ENCODE measurements at regions not wholly inside any gene's neighbourhood (a gene's known extent, or its start where the extent isn't known, plus 50 kb on each side); places are given as distances from the start of the nearest gene placed in this dataset.

DNA sequence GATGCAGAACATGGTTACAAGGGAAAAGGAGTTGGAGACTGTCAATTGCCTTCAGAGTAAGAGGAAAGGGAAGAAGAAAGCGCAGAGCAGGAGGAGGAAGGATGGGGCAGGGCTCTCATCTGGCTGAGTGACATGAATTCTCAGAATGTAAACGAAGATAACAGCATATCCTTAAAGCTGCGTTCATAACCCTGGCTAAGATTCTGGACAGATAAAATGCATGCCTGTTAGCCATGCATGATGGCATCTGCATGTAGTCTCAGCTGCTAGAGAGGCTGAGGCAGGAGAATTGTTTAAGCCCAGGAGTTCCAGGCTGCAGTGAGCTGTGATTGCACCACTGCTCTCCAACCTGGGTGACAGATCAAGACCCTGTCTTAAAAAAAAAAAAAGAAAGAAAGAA, 493.5 kb upstream of the PRKX start:
- no peak for FAIRE-seq

DNA sequence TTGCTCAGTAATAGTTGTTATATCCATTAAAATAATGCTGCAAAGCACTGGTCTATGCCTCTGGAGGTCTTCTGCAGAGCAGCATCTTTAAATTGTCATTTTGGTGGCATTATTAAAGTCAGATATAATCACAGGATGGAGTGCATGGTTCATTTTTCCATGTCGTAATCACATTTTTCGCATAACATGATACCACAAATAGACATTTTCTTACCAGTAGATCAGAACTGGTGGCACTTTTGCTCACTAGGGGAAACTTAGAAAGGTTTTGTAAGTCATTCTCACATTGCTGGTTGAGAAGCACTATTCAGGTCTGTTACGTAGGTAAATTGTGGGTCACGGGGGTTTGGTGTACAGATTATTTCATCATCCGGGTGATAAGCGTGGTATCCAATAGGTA, 484.5 kb upstream of the PRKX start:
- FAIRE-seq: no peak

DNA sequence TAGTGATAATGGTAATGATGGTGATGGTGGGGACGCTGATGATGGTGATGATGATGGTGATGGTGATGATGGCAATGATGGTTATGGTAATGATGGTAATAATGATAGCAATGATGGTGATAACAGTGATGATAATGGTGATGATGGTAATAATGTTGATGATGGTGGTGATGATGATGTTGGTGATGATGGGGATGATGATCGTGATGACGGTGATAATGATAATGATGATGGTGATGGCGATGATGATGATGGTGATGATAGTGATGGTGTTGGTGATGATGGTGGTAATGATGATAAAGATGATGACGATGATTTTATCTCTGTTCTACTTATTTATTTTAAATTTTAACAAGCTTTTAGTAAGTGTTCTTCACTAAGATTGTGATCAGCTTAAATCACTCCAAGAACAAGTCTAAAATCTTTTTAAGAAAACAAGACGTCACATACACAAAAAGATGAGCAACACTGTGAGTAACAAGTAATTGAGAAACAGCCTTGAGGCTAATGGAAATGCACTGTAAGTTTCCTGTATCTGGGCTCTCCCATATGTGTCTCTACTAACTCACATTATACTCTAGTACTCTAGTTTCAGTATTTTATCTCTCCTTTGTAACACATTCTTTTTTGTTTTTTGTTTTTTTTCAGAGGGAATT, 480.2 kb upstream of the PRKX start:
- no peak for FAIRE-seq

DNA sequence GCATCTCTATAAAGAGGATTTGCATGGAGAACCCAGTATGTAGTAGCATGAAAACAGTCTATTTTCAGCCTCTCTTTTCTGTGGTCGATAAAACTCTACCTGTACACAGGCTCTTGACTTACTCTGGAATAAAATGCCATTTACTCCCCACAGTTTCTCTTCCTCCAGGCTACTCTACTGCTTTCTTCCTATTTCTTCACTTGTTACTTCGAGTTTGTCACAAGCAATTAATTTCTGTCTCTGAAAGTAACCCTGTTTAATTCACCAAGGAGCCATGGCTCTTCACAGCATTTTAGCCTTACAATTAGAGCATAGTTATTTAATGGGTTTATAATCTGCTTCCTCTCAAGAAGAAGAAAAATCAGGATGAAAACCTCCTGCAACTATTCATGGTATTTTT, 472.9 kb upstream of the PRKX start:
- FAIRE-seq: no peak

DNA sequence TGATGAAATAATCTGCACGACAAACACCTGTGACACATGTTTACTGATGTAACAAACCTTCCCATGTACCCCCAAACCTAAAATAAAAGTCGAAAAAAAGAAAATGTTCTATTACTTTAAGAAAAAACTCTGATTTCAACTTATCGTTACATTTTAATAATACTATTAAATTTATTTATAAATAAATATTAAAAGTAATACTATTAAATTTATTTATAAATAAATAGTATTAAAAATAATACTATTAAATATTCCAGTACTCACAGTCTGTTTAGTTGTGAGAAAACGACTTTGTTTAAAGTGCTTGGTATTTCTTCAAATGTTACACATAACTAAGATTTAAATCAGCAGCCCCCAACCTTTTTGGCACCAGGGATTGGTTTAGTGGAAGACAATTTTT, 471.6 kb upstream of the PRKX start:
- FAIRE-seq: peak; percentile 60

DNA sequence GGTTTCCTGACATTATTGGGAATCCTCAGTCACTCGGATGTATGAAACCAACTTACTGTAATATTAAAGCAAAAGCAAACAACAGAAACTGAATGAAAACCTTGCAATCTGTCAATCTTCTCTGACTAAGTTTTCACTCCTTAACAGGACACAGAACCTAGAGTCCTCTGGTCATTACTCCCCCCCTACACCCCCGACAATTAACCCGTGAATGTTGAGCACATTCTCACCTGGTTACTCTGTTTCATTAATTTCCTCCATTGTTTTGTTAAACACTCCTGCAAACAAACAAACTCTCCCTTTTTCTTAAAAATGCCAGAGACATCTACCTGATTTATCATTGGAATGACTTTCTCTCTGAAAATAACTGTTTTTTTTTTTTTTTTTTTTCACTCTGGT, 469.0 kb upstream of the PRKX start:
- no peak for FAIRE-seq

DNA sequence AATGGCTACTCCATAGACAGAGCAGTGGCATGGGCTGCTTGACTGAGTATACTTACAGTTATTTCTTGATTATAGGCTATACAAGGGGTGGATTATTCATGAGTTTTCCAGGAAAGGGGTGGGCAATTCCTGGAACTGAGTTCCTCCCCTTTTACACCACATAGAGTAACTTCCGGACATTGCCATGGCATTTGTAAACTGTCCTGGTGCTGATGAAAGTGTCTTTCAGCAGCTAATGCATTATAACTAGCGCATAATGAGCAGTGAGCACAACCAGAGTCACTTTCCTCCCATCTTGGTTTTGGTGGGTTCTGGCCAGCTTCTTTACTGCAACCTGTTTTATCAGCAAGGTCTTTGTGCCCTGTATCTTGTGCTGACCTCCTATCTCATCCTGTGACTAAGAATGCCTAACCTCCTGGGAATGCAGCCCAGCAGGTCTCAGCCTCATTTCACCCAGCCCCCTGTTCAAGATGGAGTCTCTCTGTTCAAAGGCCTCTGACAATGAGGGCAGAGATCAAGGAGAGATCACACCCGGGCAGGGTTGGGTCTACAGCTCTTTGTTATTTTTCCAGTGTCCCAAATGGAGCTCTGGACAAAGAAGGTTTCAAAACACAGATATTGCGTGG, 468.4 kb upstream of the PRKX start:
- FAIRE-seq: no peak

DNA sequence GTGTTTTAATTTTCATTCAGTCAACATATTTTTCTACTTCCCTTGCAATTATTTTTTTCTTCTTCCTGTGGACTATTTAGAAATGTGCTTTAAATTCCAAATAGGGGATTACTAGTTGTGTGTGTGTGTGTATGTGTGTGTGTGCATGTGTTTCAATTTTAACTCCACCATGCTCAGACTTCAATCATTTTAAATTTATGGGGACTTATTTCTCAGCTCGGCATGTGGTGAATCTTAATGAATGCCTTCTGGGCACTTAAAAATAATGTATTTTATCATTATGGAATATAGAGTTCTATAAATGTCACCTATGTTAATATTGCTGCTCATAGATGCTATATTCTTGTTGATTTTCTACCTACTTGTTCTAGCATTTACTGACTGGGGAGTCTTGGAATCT, 465.6 kb upstream of the PRKX start:
- no peak for FAIRE-seq

DNA sequence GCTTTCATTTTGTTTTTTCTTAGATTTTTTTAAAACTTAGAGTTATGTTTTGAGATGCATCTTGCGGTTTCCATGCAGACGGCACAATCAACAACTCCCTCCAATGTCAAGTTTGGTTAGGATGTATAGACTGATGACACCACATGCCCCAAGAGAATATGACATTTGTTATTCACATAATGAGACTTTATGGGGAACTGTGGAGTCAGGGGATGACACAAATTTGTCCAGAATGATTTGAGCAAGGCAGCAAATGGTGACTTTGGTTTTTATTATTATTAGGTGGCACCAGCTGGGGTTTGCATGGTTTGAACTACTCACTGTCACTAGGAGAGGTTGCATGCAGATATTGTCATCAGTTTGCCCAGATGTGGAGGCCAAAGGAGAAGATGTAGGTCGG, 461.8 kb upstream of the PRKX start:
- no peak for FAIRE-seq

DNA sequence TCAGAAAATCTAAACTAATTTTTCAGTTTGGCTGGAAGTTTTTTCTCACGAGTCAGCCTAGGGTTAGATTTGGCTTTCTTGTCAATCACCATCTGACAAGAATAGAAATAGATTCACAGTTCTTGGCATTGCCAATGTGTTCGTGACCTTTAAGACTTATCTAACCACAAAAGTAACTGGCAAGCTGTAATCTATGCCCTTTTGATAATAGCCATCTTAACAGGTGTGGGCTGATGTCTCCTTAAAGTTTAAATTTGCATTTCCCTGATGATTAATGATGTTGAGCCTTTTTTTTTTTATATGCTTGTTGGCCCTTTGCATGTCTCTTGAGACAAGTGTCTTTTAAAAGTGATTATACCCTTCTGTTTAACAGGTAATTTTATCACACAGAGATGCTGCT, 460.3 kb upstream of the PRKX start:
- FAIRE-seq: no peak

DNA sequence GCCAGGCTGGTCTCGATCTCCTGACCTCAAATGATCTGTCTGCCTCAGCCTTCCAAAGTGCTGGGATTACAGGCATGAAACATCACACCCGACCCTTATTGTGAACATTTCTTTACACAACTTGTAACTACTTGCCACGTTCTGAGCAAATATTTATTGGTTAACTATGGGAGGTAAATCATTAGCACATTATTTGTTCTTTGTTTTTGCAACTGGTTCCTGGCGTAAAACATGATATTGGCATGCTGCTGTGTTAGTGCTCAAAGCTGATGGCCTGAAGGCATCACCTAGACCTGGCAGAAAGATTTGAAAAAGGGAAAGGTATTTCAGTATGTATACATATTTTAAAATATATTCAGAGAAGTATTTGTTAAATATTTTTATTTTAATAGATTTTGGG, 438.3 kb upstream of the PRKX start:
- FAIRE-seq: no peak

DNA sequence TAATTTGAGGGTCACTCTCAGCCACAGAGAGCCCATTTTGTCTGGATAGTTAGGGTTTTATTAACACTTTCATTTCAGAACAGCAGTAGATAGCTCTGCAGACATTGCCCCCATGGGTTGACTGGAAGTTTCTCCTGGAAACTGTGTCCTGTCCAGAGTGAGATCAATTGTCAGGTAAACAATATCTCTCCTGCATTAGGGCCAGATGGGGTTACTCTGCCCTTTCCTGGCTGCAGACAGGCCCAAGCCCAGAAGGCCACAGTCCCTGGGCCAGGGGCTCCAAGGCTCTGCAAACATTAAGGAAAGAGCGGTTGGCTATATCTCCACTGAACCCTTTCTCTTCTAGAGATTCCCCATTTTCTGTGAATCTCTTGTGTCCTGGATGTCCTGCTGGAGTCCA, 436.8 kb upstream of the PRKX start:
- no peak for FAIRE-seq

DNA sequence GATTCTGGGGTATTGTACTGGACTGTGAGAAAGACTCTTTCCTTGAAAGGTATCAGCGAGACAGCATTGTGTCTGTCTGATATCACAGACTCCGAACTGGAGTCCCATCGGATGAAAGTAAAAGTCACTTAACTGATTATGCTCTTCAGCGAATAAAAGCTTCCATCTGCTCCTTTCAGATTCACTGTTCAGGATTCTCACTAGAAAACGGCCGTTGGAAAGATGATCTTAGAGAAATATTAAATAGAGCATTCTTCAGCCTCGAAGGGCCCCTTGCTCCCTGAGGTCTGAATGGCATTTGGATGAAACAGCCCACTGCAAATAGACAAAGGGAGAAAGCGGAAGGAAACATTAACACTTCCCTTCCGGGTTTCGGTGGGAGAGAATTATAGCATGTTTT, 416.2 kb upstream of the PRKX start:
- no peak for FAIRE-seq

DNA sequence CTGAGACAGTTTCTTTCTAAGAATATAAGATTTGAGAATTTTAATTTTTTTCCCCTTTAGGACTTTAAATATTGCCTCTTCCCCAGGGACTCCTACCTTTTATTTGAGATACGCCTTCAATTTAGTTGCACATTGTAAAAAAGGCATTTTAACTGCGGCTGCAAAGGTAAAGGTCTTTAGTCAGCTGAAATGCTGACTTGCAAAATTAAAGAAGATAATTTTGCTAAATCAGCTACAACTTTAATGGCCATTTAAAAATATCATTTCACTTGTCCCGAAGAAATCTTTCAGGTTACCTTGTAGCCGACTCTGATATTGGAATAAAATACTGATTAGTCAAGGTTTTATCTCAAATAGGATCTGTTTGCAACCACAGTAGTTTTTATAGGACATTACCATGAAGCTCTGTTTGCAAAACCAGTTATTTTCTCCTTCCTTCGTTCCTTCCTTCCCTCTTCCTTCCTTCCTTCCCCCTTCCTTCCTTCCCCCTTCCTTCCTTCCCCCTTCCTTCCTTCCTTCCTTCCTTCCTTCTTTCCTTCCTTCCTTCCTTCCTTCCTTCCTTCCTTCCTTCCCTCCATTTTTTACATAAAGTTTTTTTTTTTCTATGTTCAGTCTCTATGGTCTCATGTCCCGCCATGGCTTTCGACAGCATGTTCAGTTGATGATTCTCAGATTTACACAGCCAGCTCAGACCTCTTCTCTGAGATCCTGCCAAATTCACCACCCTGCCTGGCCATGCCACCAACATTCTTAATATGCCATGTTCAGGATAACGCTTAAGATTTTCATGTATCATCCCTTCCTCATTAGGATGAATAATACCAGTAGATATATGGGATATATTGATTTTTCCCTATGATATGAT, 405.4 kb upstream of the PRKX start:
- no peak for FAIRE-seq

DNA sequence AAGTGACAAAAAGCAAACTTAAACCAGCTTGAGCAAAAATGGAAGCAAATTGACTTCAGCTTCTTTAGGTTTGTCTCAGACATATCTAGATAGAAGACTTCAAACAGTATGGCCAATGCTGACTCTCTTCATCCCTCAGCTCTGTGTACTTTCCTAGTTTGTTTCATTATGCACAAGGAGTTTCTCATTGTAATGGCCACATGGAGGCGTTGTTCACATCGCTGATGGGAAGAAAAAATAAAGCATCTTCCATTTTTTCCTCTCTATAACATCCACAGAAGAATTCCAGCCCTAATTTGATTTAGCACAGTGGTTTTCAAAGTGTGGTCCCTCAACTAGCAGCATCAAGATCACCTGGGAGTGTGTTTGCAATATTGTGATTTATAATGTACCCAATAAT, 397.5 kb upstream of the PRKX start:
- no peak for FAIRE-seq

DNA sequence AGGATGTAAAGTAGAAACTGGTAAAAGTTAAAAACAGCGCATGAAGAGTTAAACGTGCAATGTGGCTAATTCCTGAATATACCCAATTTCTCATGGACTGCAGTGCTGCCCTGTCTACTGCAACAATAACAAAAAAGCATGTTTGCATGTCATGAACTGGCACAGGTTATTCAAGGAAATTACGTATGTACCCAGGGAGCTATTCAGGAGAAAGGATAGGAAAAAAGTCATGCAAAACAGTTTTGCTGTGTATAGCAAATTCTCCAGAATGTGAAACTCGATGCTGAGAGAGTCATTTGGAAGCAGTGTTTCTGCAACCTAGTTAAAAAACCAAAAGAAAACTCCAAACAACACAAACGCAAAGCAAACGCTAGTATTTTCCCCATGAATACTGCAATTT, 381.5 kb upstream of the PRKX start:
- no peak for FAIRE-seq

DNA sequence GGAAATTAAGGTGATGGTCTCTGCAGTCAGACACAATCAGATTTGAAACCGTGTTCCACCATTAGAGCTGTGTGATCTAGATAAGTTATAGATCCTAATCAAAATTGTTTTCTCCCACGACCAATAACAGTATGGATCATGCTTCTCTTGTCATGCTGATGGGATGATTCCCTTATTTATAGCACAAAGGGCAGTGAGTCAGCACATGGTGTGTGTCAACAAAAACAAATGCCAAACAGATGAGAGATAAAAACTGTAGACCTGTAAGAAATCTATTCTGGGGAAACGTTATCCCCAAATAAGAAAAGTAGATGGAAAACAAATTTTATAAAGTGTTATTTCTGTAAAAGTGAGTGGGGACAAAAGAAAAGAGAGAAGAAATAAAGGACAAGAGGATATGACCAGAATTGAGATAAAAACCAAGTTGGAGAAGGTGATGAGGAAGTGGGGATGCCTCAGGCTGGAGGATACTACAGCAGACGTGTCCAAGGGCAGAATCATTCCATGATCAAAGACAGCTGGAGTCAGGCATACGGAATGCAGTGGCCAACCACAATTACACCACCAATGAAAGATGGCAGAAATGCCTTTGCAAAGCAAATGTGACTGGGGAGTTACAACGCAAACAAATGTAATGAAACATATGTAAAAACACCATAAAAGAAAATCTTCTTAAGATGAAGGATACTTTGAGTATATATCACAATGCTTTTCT, 377.8 kb upstream of the PRKX start:
- no peak for FAIRE-seq

DNA sequence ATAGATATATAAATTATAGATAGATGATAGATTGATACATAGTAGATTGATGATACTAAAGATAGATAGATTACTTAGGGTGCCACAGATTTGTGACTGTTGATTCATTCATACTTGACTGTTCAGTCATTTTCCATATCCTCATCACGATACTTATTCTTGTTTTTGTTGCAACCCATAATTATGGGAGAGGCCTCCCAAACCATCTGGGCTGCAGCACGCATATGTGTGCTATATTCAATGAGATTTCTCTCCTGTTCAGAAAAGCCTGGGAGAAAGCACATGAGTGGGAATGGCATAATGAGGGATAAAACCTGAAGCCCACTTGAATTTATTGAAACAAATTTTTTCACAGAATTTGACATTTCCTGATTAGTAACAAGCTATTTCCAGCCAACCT, 346.4 kb upstream of the PRKX start:
- no peak for FAIRE-seq

DNA sequence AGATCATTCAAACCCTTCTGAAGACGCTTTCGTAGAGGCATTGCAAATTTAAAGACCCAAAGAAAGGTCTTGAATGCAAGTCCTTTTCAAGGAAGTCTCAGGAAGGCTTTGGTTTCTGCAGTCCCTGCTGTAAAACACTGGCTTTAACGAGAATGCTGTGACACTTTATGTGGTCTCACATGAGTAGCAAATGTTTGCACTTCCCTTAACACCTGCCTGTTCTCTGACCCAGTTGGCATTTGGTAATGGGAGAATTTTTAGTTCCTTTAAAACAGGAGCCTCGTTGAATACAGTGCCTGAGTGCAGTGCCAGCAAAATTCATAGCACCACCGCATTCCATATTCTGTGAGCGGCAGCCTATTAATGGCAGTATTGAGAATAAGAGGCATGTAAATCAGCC, 330.5 kb upstream of the PRKX start:
- no peak for FAIRE-seq

DNA sequence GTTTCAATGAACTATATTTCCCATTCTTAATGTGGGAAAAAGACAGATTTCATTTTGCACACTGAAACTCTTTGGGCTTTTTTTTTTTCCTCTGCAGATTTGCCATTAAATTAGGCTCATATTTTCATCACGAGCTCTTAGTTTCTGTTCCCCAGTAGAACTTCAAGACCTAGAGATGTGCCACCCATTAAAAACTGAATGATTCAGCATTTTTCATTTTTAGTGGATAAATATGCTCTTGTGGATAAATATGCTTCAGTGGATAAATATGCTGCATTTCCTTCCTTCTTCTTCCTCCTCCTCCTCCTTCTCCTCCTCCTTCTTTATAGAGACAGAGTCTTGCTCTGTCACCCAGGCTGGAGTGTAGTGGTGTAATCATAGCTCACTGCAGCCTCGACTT, 322.4 kb upstream of the PRKX start:
- no peak for FAIRE-seq

DNA sequence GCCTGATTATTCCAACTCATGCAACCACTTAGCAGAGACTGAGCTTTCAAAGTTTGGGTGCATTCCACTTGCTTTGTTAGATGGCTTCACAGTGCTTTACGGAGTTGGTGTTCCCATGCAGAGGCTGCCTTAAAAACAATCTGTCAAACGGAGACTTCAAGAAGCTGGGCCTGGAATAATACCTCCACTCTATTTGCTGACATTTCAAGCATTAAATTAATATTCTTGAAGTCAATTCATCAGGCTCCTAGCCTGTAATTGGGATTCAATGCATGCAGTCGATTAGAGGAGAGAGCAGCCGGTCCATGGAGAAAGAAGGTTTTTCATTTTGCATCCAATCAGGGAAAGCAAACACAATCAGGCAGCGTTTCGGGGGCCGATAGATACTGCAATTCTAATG, 314.7 kb upstream of the PRKX start:
- FAIRE-seq: no peak

DNA sequence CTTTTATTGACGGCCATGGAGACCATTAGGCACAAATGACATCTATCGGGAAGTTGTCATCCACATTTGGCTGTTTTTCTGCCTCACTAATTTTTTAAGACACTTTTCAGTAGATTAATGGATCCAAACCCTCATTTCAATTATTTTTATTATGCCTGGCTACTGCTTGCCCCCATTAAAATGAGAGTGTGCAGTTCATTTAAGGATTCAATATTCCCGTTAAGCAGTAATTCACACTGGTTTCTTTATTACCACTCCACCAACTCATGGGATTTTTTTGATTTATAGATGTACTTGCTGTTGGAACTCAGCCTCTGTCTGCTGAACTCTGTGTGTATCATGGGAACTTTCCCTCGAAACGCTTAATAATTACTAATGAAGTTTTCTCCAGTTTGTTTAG, 291.8 kb upstream of the PRKX start:
- no peak for FAIRE-seq

DNA sequence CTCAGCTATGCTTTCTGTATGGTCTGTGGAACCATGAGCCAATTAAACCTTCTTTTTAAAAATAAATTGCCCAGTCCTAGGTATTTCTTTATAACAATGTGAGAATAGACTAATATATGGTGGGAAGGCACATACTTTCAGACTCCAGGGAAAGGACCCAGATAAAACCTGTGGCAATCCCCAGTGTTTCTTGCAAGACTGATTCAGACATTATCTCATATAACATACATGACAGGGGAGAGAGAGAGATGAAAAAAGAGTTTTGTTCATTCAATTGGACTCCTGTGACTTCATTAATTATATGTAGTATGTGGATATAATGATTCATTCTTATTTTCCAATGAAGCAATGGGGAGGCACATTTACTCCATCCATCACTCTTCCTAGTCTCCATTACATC, 291.4 kb upstream of the PRKX start:
- no peak for FAIRE-seq

DNA sequence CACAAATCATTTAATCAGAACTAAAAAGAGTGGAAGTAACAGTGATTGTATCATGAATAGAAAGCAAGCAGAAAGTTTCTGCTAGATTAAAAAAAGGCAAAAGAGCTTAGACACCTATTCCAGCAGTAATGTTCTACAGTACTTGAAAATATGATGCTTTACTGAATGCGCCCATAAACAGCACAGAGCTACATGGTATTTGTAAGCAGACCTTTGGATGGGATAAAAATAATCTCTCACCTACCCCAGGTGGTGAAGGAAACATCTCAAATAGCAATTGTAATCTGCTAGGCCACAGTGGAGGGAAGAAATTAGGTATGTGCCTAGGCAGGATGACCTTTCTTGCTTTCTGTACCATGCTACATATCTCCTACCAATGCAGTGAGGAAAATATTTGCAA, 280.9 kb upstream of the PRKX start:
- no peak for FAIRE-seq

Measured in G401.6 (cell line).